ENCODE measurements at regions not wholly inside any gene's neighbourhood (a gene's known extent, or its start where the extent isn't known, plus 50 kb on each side); places are given as distances from the start of the nearest gene placed in this dataset.

DNA sequence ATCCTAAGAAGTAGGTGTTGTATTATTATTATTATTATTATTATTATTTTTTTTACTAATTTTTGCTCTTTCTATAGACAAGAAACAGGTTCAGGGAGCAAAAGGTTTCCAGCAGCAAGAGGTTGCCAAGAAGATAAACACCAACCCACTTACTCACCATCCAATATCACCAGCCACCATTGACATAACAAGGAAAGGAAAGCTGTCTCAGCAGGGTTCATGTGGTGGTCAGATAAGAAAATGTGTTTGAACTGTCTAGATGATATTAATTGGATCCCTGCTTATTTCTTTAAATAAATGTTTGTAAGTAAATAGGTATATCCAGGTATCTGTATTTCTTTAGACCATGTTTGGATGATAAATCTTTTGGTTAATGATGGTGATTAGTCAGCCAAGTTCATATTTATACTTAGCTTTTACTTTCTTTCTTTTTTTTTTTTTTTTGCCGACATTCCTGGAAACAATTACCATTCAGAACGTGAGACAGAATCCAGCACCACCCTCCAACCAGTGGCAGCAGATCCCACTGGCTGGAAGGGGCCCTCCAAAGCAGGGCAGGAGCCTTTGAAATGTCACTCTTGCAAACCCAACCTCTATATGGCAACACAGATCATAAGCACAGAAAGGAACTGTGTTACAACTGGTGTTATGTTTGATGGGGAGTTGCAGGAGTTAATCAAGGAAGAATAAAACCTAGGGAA is 139.2 kb upstream of the ECI2 start:
- no peak for TF ChIP-seq CTCF (IDR thresholded peaks at IDR 0.05)
- TF ChIP-seq POLR2A (IDR thresholded peaks at IDR 0.05) = no peak

All from lower leg skin (tissue), 3 donors.